H1 (cell line): ENCODE measurements at regions not wholly inside any gene's neighbourhood (a gene's known extent, or its start where the extent isn't known, plus 50 kb on each side); places are given as distances from the start of the nearest gene placed in this dataset.

Experiments
- CHD1 ChIP-seq: IDR thresholded peaks from 2 replicates; pipeline ENCODE4 v1.6.1; 2012; ENCODE audit warnings: low read depth, low read length, improper control_type of control experiment
- CTBP2 ChIP-seq: IDR thresholded peaks from 2 replicates; pipeline ENCODE4 v1.7.0; 2011; ENCODE audit warnings: borderline replicate concordance, mild to moderate bottlenecking, moderate library complexity, mixed read lengths, low read length; ENCODE audit not compliant: insufficient read depth, insufficient read length
- GABPA ChIP-seq: IDR thresholded peaks from 2 replicates; pipeline ENCODE4 v1.6.1; 2011; ENCODE audit warnings: mild to moderate bottlenecking, low read length, moderate library complexity, borderline replicate concordance; ENCODE audit not compliant: insufficient read depth
- MAFK ChIP-seq: IDR thresholded peaks from 2 replicates; pipeline ENCODE4 v1.6.1; 2012; ENCODE audit warnings: low read depth, mild to moderate bottlenecking, improper control_type of control experiment, low read length
- SAP30 ChIP-seq: fragments of 300-600 bp; sonication (generic); IDR thresholded peaks from 2 replicates; pipeline ENCODE4 v1.7.1; 2012; ENCODE audit warnings: low read length, moderate library complexity, mild to moderate bottlenecking, inconsistent platforms; ENCODE audit not compliant: insufficient read depth, insufficient replicate concordance
- TAF1 ChIP-seq: IDR thresholded peaks from 2 replicates; pipeline ENCODE4 v1.6.1; 2011; ENCODE audit warnings: mild to moderate bottlenecking, low read depth, low read length
- ZNF274 ChIP-seq: IDR thresholded peaks from 2 replicates; pipeline ENCODE4 v1.7.0; 2012; ENCODE audit warnings: low read length, borderline replicate concordance; ENCODE audit errors: extremely low read depth
- TF ChIP-seq, protein P1 (sequence below): fragments of 300-600 bp; sonication (generic); IDR thresholded peaks from 2 replicates; pipeline ENCODE4 v1.7.1; 2012; ENCODE audit warnings: low read length, moderate library complexity, mild to moderate bottlenecking, inconsistent platforms; ENCODE audit not compliant: insufficient replicate concordance
- TF ChIP-seq, protein P2 (sequence below): IDR thresholded peaks from 2 replicates; pipeline ENCODE4 v1.6.1; 2012; ENCODE audit warnings: inconsistent platforms

DNA sequence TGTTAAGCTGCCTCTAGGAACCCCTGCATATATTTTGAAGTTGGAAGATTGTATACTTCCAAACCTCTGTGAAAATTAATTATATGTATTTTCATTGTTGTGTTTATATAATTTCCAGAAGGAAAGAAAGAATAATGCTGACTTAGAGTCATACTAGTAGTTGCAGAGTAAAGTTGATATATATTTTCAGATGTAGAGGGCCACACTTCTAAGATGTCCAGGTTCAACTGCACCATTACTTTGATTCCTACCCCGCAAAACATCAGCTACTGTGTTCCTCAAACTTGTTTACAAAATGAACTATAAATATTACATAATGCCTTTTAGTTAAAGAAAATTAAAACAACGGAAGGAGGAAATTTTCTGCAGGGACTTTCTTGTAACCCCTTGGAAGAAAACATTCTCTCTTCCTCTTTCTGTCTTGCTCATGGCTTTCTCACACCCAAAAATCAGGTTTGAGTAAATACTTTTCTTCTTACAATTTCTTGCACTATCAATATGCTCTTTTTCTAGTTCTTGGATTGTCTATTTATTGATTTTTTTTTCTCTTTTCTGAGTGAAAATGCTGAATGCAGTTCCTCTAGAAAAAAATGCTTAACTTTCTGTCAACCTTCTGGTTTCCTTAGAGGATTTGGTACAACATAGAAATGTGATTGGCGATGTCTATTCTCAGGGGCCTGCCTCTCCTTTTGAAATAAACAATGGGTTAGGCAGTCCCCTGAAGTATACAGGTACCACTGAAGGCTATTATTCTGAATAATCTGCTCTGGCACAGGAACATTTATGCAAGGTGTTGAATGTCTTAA, 867.8 kb downstream of the TTLL7 start (continued):
- TF ChIP-seq, protein P1, sequence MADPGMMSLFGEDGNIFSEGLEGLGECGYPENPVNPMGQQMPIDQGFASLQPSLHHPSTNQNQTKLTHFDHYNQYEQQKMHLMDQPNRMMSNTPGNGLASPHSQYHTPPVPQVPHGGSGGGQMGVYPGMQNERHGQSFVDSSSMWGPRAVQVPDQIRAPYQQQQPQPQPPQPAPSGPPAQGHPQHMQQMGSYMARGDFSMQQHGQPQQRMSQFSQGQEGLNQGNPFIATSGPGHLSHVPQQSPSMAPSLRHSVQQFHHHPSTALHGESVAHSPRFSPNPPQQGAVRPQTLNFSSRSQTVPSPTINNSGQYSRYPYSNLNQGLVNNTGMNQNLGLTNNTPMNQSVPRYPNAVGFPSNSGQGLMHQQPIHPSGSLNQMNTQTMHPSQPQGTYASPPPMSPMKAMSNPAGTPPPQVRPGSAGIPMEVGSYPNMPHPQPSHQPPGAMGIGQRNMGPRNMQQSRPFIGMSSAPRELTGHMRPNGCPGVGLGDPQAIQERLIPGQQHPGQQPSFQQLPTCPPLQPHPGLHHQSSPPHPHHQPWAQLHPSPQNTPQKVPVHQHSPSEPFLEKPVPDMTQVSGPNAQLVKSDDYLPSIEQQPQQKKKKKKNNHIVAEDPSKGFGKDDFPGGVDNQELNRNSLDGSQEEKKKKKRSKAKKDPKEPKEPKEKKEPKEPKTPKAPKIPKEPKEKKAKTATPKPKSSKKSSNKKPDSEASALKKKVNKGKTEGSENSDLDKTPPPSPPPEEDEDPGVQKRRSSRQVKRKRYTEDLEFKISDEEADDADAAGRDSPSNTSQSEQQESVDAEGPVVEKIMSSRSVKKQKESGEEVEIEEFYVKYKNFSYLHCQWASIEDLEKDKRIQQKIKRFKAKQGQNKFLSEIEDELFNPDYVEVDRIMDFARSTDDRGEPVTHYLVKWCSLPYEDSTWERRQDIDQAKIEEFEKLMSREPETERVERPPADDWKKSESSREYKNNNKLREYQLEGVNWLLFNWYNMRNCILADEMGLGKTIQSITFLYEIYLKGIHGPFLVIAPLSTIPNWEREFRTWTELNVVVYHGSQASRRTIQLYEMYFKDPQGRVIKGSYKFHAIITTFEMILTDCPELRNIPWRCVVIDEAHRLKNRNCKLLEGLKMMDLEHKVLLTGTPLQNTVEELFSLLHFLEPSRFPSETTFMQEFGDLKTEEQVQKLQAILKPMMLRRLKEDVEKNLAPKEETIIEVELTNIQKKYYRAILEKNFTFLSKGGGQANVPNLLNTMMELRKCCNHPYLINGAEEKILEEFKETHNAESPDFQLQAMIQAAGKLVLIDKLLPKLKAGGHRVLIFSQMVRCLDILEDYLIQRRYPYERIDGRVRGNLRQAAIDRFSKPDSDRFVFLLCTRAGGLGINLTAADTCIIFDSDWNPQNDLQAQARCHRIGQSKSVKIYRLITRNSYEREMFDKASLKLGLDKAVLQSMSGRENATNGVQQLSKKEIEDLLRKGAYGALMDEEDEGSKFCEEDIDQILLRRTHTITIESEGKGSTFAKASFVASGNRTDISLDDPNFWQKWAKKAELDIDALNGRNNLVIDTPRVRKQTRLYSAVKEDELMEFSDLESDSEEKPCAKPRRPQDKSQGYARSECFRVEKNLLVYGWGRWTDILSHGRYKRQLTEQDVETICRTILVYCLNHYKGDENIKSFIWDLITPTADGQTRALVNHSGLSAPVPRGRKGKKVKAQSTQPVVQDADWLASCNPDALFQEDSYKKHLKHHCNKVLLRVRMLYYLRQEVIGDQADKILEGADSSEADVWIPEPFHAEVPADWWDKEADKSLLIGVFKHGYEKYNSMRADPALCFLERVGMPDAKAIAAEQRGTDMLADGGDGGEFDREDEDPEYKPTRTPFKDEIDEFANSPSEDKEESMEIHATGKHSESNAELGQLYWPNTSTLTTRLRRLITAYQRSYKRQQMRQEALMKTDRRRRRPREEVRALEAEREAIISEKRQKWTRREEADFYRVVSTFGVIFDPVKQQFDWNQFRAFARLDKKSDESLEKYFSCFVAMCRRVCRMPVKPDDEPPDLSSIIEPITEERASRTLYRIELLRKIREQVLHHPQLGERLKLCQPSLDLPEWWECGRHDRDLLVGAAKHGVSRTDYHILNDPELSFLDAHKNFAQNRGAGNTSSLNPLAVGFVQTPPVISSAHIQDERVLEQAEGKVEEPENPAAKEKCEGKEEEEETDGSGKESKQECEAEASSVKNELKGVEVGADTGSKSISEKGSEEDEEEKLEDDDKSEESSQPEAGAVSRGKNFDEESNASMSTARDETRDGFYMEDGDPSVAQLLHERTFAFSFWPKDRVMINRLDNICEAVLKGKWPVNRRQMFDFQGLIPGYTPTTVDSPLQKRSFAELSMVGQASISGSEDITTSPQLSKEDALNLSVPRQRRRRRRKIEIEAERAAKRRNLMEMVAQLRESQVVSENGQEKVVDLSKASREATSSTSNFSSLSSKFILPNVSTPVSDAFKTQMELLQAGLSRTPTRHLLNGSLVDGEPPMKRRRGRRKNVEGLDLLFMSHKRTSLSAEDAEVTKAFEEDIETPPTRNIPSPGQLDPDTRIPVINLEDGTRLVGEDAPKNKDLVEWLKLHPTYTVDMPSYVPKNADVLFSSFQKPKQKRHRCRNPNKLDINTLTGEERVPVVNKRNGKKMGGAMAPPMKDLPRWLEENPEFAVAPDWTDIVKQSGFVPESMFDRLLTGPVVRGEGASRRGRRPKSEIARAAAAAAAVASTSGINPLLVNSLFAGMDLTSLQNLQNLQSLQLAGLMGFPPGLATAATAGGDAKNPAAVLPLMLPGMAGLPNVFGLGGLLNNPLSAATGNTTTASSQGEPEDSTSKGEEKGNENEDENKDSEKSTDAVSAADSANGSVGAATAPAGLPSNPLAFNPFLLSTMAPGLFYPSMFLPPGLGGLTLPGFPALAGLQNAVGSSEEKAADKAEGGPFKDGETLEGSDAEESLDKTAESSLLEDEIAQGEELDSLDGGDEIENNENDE, result no peak
- TF ChIP-seq ZNF274 (no peak), CTBP2 (no peak), CHD1 (no peak), TAF1 (no peak), GABPA (no peak), SAP30 (no peak), MAFK (no peak)
- TF ChIP-seq, protein P2, sequence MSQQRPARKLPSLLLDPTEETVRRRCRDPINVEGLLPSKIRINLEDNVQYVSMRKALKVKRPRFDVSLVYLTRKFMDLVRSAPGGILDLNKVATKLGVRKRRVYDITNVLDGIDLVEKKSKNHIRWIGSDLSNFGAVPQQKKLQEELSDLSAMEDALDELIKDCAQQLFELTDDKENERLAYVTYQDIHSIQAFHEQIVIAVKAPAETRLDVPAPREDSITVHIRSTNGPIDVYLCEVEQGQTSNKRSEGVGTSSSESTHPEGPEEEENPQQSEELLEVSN, result no peak
- TF ChIP-seq, all 59 proteins: peak for 0
